Upper lobe of left lung (tissue), 4 donors: ENCODE measurements at regions not wholly inside any gene's neighbourhood (a gene's known extent, or its start where the extent isn't known, plus 50 kb on each side); places are given as distances from the start of the nearest gene placed in this dataset.

Source experiments
- CTCF ChIP-seq, 6 experiments: fragments of 450-650 bp in 4 of 6; fragments of 200-600 bp in 2 of 6; sonication (generic) in 2 of 6; IDR thresholded peaks; one replicate each; pipeline ENCODE4 v1.5.1; 2016 to 2019; ENCODE audit warnings: antibody characterized with exemption in 6 of 6
- POLR2A ChIP-seq, 4 donors: fragments of 450-650 bp; IDR thresholded peaks; one replicate each; pipeline ENCODE4 v1.5.1; 2016 to 2017; ENCODE audit warnings: antibody characterized with exemption in 4 of 4, mild to moderate bottlenecking in 2 of 4

- no peak for TF ChIP-seq CTCF (IDR thresholded peaks at IDR 0.05)
- no peak for TF ChIP-seq POLR2A (IDR thresholded peaks at IDR 0.05)
These were observed 735.0 kb upstream of the RIOK2 start for GRCh38 chr5:97918057-97918456.
